Gastrocnemius medialis (tissue), 4 donors: ENCODE measurements at regions not wholly inside any gene's neighbourhood (a gene's known extent, or its start where the extent isn't known, plus 50 kb on each side); places are given as distances from the start of the nearest gene placed in this dataset.
"Not testable (repeated sequence)": the region's sequence is repeated elsewhere in the genome, so short reads cannot be mapped to it uniquely, and the experiment has no call there.

ENCODE experiments used
- POLR2A ChIP-seq, 2 donors: fragments of 450-650 bp; IDR thresholded peaks; one replicate each; pipeline ENCODE4 v1.6.1; 2017; ENCODE audit warnings: antibody characterized with exemption in 2 of 2, mild to moderate bottlenecking in 2 of 2, moderate library complexity in 2 of 2
- TF ChIP-seq, protein P1 (sequence below), 5 experiments: fragments of 450-650 bp in 3 of 5; fragments of 200-600 bp in 2 of 5; sonication (generic) in 2 of 5; IDR thresholded peaks in 4 of 5; conservative IDR thresholded peaks in 1 of 5; 1 replicate in 4 of 5; 2 replicates in 1 of 5; pipeline ENCODE4 v1.5.1; 2016 to 2019; ENCODE audit warnings: antibody characterized with exemption in 5 of 5, mild to moderate bottlenecking in 3 of 5, moderate library complexity in 3 of 5

DNA sequence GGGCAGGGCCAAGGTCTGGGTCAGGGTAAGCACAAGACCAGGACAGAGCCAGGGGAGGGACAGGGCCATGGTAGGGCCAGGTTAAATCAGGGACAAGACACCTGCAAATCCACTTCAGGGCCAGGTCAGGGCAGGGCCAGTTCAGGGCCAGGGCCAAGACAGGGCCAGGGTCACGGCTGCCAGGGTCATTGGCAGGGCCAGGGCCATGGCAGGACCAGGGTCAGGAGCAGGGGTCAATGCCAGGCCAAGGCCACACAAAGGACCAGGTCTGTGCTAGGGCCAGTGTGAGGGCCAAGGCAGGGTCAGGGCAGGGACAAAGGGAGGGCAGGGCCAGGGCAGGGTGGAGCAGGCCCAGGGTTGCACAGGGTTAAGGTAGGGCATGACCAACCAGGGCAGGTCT lies 399.2 kb downstream of the GOLGA6L6 start:
- TF ChIP-seq, protein P1, sequence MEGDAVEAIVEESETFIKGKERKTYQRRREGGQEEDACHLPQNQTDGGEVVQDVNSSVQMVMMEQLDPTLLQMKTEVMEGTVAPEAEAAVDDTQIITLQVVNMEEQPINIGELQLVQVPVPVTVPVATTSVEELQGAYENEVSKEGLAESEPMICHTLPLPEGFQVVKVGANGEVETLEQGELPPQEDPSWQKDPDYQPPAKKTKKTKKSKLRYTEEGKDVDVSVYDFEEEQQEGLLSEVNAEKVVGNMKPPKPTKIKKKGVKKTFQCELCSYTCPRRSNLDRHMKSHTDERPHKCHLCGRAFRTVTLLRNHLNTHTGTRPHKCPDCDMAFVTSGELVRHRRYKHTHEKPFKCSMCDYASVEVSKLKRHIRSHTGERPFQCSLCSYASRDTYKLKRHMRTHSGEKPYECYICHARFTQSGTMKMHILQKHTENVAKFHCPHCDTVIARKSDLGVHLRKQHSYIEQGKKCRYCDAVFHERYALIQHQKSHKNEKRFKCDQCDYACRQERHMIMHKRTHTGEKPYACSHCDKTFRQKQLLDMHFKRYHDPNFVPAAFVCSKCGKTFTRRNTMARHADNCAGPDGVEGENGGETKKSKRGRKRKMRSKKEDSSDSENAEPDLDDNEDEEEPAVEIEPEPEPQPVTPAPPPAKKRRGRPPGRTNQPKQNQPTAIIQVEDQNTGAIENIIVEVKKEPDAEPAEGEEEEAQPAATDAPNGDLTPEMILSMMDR (IDR thresholded peaks at IDR 0.05 in 4 of 5, conservative IDR thresholded peaks at IDR 0.05 in 1 of 5) = not testable (repeated sequence)
- TF ChIP-seq POLR2A (IDR thresholded peaks at IDR 0.05) = not testable (repeated sequence)
